GM23248 (cell line): ENCODE measurements at regions not wholly inside any gene's neighbourhood (a gene's known extent, or its start where the extent isn't known, plus 50 kb on each side); places are given as distances from the start of the nearest gene placed in this dataset.

Source experiments
- DNase-seq: peaks from one replicate; pipeline ENCODE4 v3.0.0-alpha.2; 2015
- H2AFZ ChIP-seq: fragments of 200-600 bp; sonication (generic); 2 replicates; pipeline ENCODE4 v1.6.1; 2016; ENCODE audit warnings: antibody characterized with exemption
- H3F3A ChIP-seq: fragments of 200-600 bp; sonication (generic); 2 replicates; pipeline ENCODE4 v1.6.1; 2016; ENCODE audit warnings: mild to moderate bottlenecking, antibody characterized with exemption, mixed run types; ENCODE audit not compliant: insufficient read depth
- H3K27ac ChIP-seq: fragments of 200-600 bp; sonication (generic); 2 replicates; pipeline ENCODE4 v1.5.1; 2016; ENCODE audit warnings: mild to moderate bottlenecking
- H3K27me3 ChIP-seq: fragments of 200-600 bp; sonication (generic); replicated peaks from 2 replicates; pipeline ENCODE4 v1.6.1; 2016; ENCODE audit warnings: mild to moderate bottlenecking; ENCODE audit not compliant: insufficient read depth
- H3K36me3 ChIP-seq: fragments of 200-600 bp; sonication (generic); 2 replicates; pipeline ENCODE4 v1.6.1; 2016; ENCODE audit warnings: low read depth, mild to moderate bottlenecking
- H3K4me1 ChIP-seq: fragments of 200-600 bp; sonication (generic); 2 replicates; pipeline ENCODE4 v1.6.1; 2016; ENCODE audit warnings: mild to moderate bottlenecking; ENCODE audit not compliant: insufficient read depth
- H3K4me2 ChIP-seq: fragments of 200-600 bp; sonication (generic); one replicate; pipeline ENCODE4 v1.6.1; 2016; ENCODE audit warnings: mild to moderate bottlenecking; ENCODE audit not compliant: unreplicated experiment
- H3K4me3 ChIP-seq: fragments of 200-600 bp; sonication (generic); 2 replicates; pipeline ENCODE4 v1.5.1; 2016; ENCODE audit warnings: mild to moderate bottlenecking
- H3K79me2 ChIP-seq: fragments of 200-600 bp; sonication (generic); 2 replicates; pipeline ENCODE4 v1.6.1; 2016; ENCODE audit warnings: mild to moderate bottlenecking; ENCODE audit not compliant: insufficient read depth
- H3K9ac ChIP-seq: fragments of 200-600 bp; sonication (generic); 2 replicates; pipeline ENCODE4 v1.6.1; 2016; ENCODE audit warnings: mild to moderate bottlenecking
- H3K9me2 ChIP-seq: fragments of 200-600 bp; sonication (generic); 2 replicates; pipeline ENCODE4 v1.6.1; 2016; ENCODE audit warnings: mixed run types, mild to moderate bottlenecking, moderate library complexity; ENCODE audit not compliant: insufficient read depth
- H3K9me3 ChIP-seq: fragments of 200-600 bp; sonication (generic); one replicate; pipeline ENCODE4 v1.6.1; 2017; ENCODE audit warnings: low read depth
- H4K20me1 ChIP-seq: fragments of 200-600 bp; sonication (generic); 2 replicates; pipeline ENCODE4 v1.6.0; 2016; ENCODE audit not compliant: insufficient read depth
- EZH2 ChIP-seq: fragments of 200-600 bp; sonication (generic); IDR thresholded peaks from 2 replicates; pipeline ENCODE4 v1.6.1; 2018; ENCODE audit warnings: antibody characterized with exemption, mild to moderate bottlenecking; ENCODE audit not compliant: insufficient read depth, poor library complexity, severe bottlenecking
- EZH2phosphoT487 ChIP-seq: fragments of 200-600 bp; sonication (generic); IDR thresholded peaks from 2 replicates; pipeline ENCODE4 v1.6.1; 2018; ENCODE audit warnings: antibody characterized with exemption, moderate library complexity, mild to moderate bottlenecking, low read depth; ENCODE audit not compliant: insufficient read depth
- WGBS, 2 experiments: methylation state at CpG; one replicate each; pipeline ENCODE4 v1.1.6; 2015 to 2017; ENCODE audit warnings: low lambda C conversion rate in 2 of 2, low coverage in 1 of 2; ENCODE audit errors: missing lambda C conversion rate in 2 of 2; 5-methylcytosine and 5-hydroxymethylcytosine counted together
- in situ Hi-C: fragments of 300-500 bp; cut with MboI; formaldehyde crosslinking; loops from 2 replicates; pipeline ENCODE4 v1.15.0; 2020

DNA sequence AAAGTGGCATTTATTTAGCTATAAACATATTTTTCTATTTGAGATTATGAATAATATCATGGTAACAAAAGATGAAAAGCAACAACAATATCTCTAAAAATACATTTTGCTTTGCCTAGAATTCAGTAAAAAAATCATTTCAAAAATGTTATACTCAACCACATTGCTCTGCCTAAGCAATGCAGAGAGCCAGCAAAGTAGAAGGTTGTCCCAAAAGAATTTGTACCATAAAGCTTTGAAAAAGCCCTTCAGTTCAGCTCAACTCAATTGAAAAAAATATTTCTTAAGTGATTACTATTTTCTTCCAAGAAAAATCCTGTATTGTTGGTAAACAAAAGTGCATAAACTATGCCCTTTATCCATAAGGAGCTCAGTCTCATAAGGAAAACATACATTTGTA is 301.2 kb upstream of the ARSJ start:
- no peaks in the 10 kb centered on the region for H3K9me2 ChIP-seq
- peak overlapping the region; percentile 16 for H3K4me2 ChIP-seq
- no peaks in the 10 kb centered on the region for H4K20me1 ChIP-seq
- no peak overlapping the region for H3K9ac ChIP-seq
- in situ Hi-C loops: no loop called here
- TF ChIP-seq EZH2phosphoT487 (no peak), EZH2 (no peak)
- DNase-seq: no peak
- no peak overlapping the region for H3K4me3 ChIP-seq
- no peaks in the 10 kb centered on the region for H3K9me3 ChIP-seq
- H3F3A ChIP-seq: peaks cover 32% of the 10 kb centered on the region
- H3K79me2 ChIP-seq: no peaks in the 10 kb centered on the region
- H3K27ac ChIP-seq: peak overlapping the region; percentile 70; the same call in 1 of the 2 replicates
- H3K4me1 ChIP-seq: peaks cover 60% of the 10 kb centered on the region
- H2AFZ ChIP-seq: no peak overlapping the region
- H3K27me3 ChIP-seq: no peaks in the 10 kb centered on the region
- H3K36me3 ChIP-seq: no peaks in the 10 kb centered on the region

DNA sequence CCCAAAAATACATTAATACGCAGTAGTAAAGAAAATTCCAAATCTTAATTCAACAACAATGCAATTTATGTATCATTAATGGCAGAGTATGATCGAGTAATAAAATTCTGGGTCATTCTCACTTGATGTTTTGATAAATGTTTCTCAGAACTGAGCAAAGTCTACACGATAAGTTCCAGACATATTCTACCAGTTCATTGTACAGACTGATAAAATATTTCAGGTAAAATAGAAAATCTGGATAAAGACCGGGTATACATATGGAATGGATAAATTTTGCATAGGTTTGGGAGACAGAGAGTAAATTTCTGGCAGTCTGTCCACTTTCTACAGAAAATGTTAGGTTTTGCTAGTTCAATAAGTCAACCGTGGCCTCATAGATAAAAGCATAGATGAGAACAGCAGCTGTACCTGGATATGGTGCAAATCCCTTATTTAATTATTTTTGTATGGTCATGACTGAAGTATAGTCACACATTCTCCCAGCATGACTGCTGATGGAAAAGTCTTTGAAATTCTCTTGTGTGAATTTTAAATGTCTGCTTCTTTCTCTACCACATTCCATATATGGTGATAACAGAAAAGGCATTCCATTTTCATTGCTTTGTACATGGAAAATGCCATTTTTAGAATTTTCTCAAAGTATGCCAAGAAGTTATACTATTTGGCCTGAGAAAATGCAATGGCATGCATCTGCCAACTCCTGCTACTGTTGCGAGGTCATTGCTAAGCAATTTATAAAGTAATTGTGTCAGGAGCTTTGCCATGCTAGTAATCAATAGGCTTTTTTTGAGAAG is 301.9 kb upstream of the ARSJ start:
- peaks cover 53% of the 10 kb centered on the region for H3K4me1 ChIP-seq
- H2AFZ ChIP-seq: no peak overlapping the region
- no peak overlapping the region for H3K9ac ChIP-seq
- no peaks in the 10 kb centered on the region for H3K27me3 ChIP-seq
- DNase-seq: peak; percentile 89
- no peaks in the 10 kb centered on the region for H3K36me3 ChIP-seq
- H3K9me3 ChIP-seq: no peaks in the 10 kb centered on the region
- in situ Hi-C loops: no loop called here
- H4K20me1 ChIP-seq: no peaks in the 10 kb centered on the region
- H3F3A ChIP-seq: peaks cover 37% of the 10 kb centered on the region
- TF ChIP-seq EZH2phosphoT487 (no peak), EZH2 (no peak)
- no peaks in the 10 kb centered on the region for H3K9me2 ChIP-seq
- H3K79me2 ChIP-seq: no peaks in the 10 kb centered on the region
- WGBS, 2 experiments: 44 to 51% methylated on average over 6 of the region's 6 CpGs
- no peak overlapping the region for H3K4me3 ChIP-seq
- H3K27ac ChIP-seq: peak overlapping the region; percentile 70
- peak overlapping the region; percentile 33 for H3K4me2 ChIP-seq

DNA sequence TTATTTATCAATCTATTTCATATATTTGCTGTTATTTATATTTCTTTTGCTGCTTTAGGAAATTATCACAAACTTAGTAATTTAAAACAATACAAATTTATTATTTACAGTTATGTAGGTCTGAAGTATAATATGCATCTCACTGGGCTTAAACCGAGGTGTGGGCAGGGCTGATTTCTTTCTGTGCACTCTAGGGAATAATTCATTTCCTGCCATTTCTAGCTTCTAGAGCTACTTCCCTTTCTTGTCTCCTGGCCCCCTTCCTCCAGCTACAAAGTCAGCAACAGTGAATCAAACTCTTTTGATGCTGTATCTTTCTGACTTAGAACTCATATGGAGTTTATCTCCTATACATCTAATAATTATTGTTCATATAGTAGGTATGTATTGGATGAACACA is 303.5 kb upstream of the ARSJ start:
- Histone ChIP-seq H3K4me1 (peaks cover 38% of the 10 kb centered on the region), H3F3A (peaks cover 31% of the 10 kb centered on the region), H3K79me2 (no peaks in the 10 kb centered on the region), H2AFZ (peak overlapping the region; percentile 8; the same call in 1 of the 2 replicates), H3K4me2 (no peak overlapping the region), H3K9me2 (no peaks in the 10 kb centered on the region), H3K36me3 (no peaks in the 10 kb centered on the region), H3K9ac (no peak overlapping the region), H3K27me3 (no peaks in the 10 kb centered on the region), H3K27ac (no peak overlapping the region), H3K9me3 (no peaks in the 10 kb centered on the region), H3K4me3 (no peak overlapping the region), H4K20me1 (no peaks in the 10 kb centered on the region)
- DNase-seq: no peak
- no peak for TF ChIP-seq EZH2phosphoT487
- no peak for TF ChIP-seq EZH2
- in situ Hi-C loops: no loop called here
- 62 to 64% methylated on average over 1 of the region's 1 CpG for WGBS, 2 experiments

GRCh38 chr4:114284629-114285028 is 305.2 kb upstream of the ARSJ start:
- Histone ChIP-seq H3K9ac (no peak overlapping the region), H3K79me2 (no peaks in the 10 kb centered on the region), H3F3A (peaks cover 22% of the 10 kb centered on the region), H3K27ac (no peak overlapping the region), H2AFZ (no peak overlapping the region), H3K4me1 (peaks cover 29% of the 10 kb centered on the region), H3K9me3 (no peaks in the 10 kb centered on the region), H3K4me2 (no peak overlapping the region), H3K4me3 (no peak overlapping the region), H4K20me1 (no peaks in the 10 kb centered on the region), H3K36me3 (no peaks in the 10 kb centered on the region), H3K27me3 (no peaks in the 10 kb centered on the region), H3K9me2 (no peaks in the 10 kb centered on the region)
- in situ Hi-C loops: no loop called here
- no peak for DNase-seq
- TF ChIP-seq EZH2 (no peak), EZH2phosphoT487 (no peak)
- 73 to 79% methylated on average over 1 of the region's 1 CpG for WGBS, 2 experiments
